ENCODE measurements at regions not wholly inside any gene's neighbourhood (a gene's known extent, or its start where the extent isn't known, plus 50 kb on each side); places are given as distances from the start of the nearest gene placed in this dataset.

DNA sequence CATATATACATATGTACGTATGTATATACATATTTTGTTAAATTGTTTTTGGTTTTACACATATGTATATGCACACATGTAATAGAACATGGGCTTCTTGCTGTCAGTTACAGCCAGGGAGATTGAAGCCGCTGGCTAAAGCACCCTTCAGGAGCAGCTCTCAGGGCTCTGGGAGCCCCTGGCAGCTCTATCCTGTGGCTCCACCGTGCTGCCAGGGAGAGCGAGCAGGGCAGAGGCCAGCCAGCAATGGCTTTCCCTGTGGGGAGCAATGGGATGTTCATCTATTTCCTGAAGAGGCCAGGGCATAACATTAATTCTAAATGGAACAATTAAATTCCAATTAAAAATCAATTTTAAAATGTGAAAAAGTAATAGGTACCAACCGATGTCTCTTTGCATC is 102.9 kb downstream of the PSMG1 start:
- no peak for TF ChIP-seq CTCF (IDR thresholded peaks at IDR 0.05)
- TF ChIP-seq POLR2A (IDR thresholded peaks at IDR 0.05), result no peak
- no peak for TF ChIP-seq POLR2AphosphoS5 (IDR thresholded peaks at IDR 0.05)

All from upper lobe of left lung (tissue), 4 donors.